K562 (cell line): ENCODE measurements at regions not wholly inside any gene's neighbourhood (a gene's known extent, or its start where the extent isn't known, plus 50 kb on each side); places are given as distances from the start of the nearest gene placed in this dataset.

ENCODE experiments used
- BDP1 ChIP-seq: IDR thresholded peaks from 3 replicates; pipeline ENCODE4 v1.6.1; 2011; ENCODE audit not compliant: insufficient read length, insufficient read depth
- CBX1 ChIP-seq: sonication (generic); IDR thresholded peaks from 2 replicates; pipeline ENCODE4 v1.6.1; 2016; ENCODE audit warnings: antibody characterized with exemption, low read depth, mild to moderate bottlenecking
- CEBPG ChIP-seq, 3 experiments: fragments of 200-800 bp in 1 of 3; sonication (Bioruptor generic) in 1 of 3; sonication (generic) in 1 of 3; formaldehyde crosslinking in 1 of 3; IDR thresholded peaks in 2 of 3; conservative IDR thresholded peaks in 1 of 3; 2 replicates each; pipeline versions ENCODE4 v1.6.1 to v1.8.0; 2016 to 2022; ENCODE audit warnings: missing compliant biosample characterization in 2 of 3, missing genetic modification characterization in 2 of 3, mild to moderate bottlenecking in 1 of 3, missing genetic modification reagents in 1 of 3
- CXXC5 ChIP-seq: fragments of 250-450 bp; sonication (Bioruptor Pico); IDR thresholded peaks from 2 replicates; pipeline ENCODE4 v1.8.0; 2022; ENCODE audit warnings: inconsistent platforms, mild to moderate bottlenecking, moderate library complexity
- DIDO1 ChIP-seq: fragments of 450-650 bp; IDR thresholded peaks from 2 replicates; pipeline ENCODE4 v1.6.1; 2016; ENCODE audit warnings: low read depth, missing biosample characterization, missing genetic modification characterization
- ESRRA ChIP-seq: fragments of 450-650 bp; IDR thresholded peaks from 2 replicates; pipeline ENCODE4 v1.6.1; 2014; ENCODE audit warnings: low read depth, mild to moderate bottlenecking, moderate library complexity, borderline replicate concordance
- ETV5 ChIP-seq: sonication (generic); formaldehyde crosslinking; IDR thresholded peaks from 2 replicates; pipeline ENCODE4 v1.4.0; 2020; ENCODE audit warnings: low read depth, mild to moderate bottlenecking, missing genetic modification reagents
- FIP1L1 ChIP-seq: fragments of 200-400 bp; formaldehyde crosslinking; IDR thresholded peaks from 2 replicates; pipeline ENCODE4 v1.6.1; 2018; ENCODE audit warnings: mild to moderate bottlenecking, low read depth, low read length; ENCODE audit not compliant: poor library complexity, severe bottlenecking
- GTF2E2 ChIP-seq: fragments of 200-800 bp; sonication (Bioruptor generic); IDR thresholded peaks from 2 replicates; pipeline ENCODE4 v1.6.1; 2016; ENCODE audit warnings: missing genetic modification characterization, missing compliant biosample characterization
- HDGF ChIP-seq: fragments of 450-650 bp; IDR thresholded peaks from 2 replicates; pipeline ENCODE4 v1.6.1; 2016
- HLTF ChIP-seq: fragments of 450-650 bp; IDR thresholded peaks from 2 replicates; pipeline ENCODE4 v1.6.1; 2016
- KLF1 ChIP-seq: fragments of 450-650 bp; IDR thresholded peaks from 2 replicates; pipeline ENCODE4 v1.6.1; 2016; ENCODE audit warnings: missing genetic modification characterization, missing compliant biosample characterization
- MYC ChIP-seq, 2 experiments: fragments of 250-450 bp in 1 of 2; sonication (Bioruptor Pico) in 1 of 2; IDR thresholded peaks; 2 replicates each; pipeline versions ENCODE4 v1.5.1 to v1.6.1; 2012 to 2021; ENCODE audit warnings: low read depth in 2 of 2, borderline replicate concordance in 1 of 2, improper control_type of control experiment in 1 of 2, low read length in 1 of 2, mild to moderate bottlenecking in 1 of 2, moderate library complexity in 1 of 2
- NFATC3 ChIP-seq: fragments of 450-650 bp; IDR thresholded peaks from 2 replicates; pipeline ENCODE4 v1.6.1; 2017; ENCODE audit warnings: mild to moderate bottlenecking
- PHF21A ChIP-seq: fragments of 450-650 bp; IDR thresholded peaks from 2 replicates; pipeline ENCODE4 v1.6.1; 2017; ENCODE audit warnings: low read depth, borderline replicate concordance
- POLR2AphosphoS2 ChIP-seq: IDR thresholded peaks from 2 replicates; pipeline ENCODE4 v1.6.1; 2012; ENCODE audit warnings: low read length, improper control_type of control experiment
- PRPF4 ChIP-seq: fragments of 200-400 bp; formaldehyde crosslinking; IDR thresholded peaks from one replicate; pipeline ENCODE4 v1.6.1; 2017; ENCODE audit warnings: low read length, low read depth, mild to moderate bottlenecking; ENCODE audit not compliant: insufficient read depth, poor library complexity, severe bottlenecking
- RBM15 ChIP-seq: fragments of 200-400 bp; formaldehyde crosslinking; IDR thresholded peaks from 2 replicates; pipeline ENCODE4 v1.6.1; 2018; ENCODE audit warnings: mild to moderate bottlenecking, low read length, moderate library complexity; ENCODE audit not compliant: insufficient read depth
- SIRT6 ChIP-seq: IDR thresholded peaks from one replicate; pipeline ENCODE4 v1.6.1; 2012; ENCODE audit warnings: low read depth, mild to moderate bottlenecking, control low read depth, inconsistent platforms, low read length, moderate library complexity
- SMARCC2 ChIP-seq: fragments of 450-650 bp; IDR thresholded peaks from 2 replicates; pipeline ENCODE4 v1.6.1; 2017; ENCODE audit warnings: antibody characterized with exemption, moderate library complexity, mild to moderate bottlenecking, low read depth
- SNIP1 ChIP-seq: fragments of 450-650 bp; IDR thresholded peaks from 2 replicates; pipeline ENCODE4 v1.7.1; 2017; ENCODE audit warnings: low read depth, mild to moderate bottlenecking
- U2AF2 ChIP-seq: fragments of 200-400 bp; formaldehyde crosslinking; optimal IDR thresholded peaks from 2 replicates; pipeline ENCODE3; 2017; ENCODE audit warnings: low read depth, mild to moderate bottlenecking, low read length
- ZFP36 ChIP-seq: fragments of 150-350 bp; IDR thresholded peaks from 2 replicates; pipeline ENCODE4 v1.6.1; 2018; ENCODE audit warnings: low read length, low read depth; ENCODE audit not compliant: partially characterized antibody
- ZNF134 ChIP-seq: fragments of 250-450 bp; sonication (Bioruptor Pico); conservative IDR thresholded peaks from 2 replicates; pipeline ENCODE4 v1.4.0; 2020
- ZNF583 ChIP-seq: fragments of 250-450 bp; sonication (Bioruptor Pico); IDR thresholded peaks from 2 replicates; pipeline ENCODE4 v1.4.0; 2020
- TF ChIP-seq, protein P1 (sequence below): fragments of 450-650 bp; formaldehyde crosslinking; IDR thresholded peaks from 2 replicates; pipeline ENCODE4 v1.4.0; 2020; ENCODE audit warnings: mild to moderate bottlenecking, moderate library complexity
- TF ChIP-seq, protein P2 (sequence below): fragments of 450-650 bp; formaldehyde crosslinking; IDR thresholded peaks from 2 replicates; pipeline ENCODE4 v1.4.0; 2020; ENCODE audit warnings: mild to moderate bottlenecking, mixed read lengths
- TF ChIP-seq, protein P3 (sequence below): fragments of 200-800 bp; sonication (Bioruptor generic); IDR thresholded peaks from 2 replicates; pipeline ENCODE4 v1.6.1; 2017; ENCODE audit warnings: missing genetic modification characterization, missing compliant biosample characterization

DNA sequence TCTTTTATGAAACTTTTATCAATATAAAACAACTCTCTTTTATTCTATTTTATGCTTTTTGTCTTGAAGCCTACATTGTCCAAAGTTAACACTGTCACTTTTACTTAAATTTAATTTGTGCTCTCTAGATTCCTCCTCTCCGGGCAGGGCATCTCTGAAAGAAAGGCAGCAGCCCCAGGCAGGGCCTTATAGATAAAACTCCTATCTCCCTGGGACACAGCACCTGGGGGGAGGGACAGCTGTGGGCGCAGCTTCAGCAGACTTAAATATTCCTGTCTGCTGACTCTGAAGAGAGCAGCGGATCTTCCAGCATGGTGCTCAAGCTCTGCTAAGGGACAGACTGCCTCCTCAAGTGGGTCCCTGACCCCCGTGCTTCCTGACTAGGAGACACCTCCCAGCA lies 447.7 kb upstream of the FANCL start (continued):
- TF ChIP-seq RBM15, result no peak
- TF ChIP-seq ZNF583 (CRISPR knock-in tag), result no peak
- TF ChIP-seq SMARCC2, result peak; percentile 74; the same call in 1 of the 2 replicates
- no peak for TF ChIP-seq U2AF2
- no peak for TF ChIP-seq FIP1L1
- TF ChIP-seq SNIP1, result no peak
- TF ChIP-seq PRPF4, result no peak
- no peak for TF ChIP-seq ZFP36
- TF ChIP-seq DIDO1 (tag), result no peak
- TF ChIP-seq, protein P1, sequence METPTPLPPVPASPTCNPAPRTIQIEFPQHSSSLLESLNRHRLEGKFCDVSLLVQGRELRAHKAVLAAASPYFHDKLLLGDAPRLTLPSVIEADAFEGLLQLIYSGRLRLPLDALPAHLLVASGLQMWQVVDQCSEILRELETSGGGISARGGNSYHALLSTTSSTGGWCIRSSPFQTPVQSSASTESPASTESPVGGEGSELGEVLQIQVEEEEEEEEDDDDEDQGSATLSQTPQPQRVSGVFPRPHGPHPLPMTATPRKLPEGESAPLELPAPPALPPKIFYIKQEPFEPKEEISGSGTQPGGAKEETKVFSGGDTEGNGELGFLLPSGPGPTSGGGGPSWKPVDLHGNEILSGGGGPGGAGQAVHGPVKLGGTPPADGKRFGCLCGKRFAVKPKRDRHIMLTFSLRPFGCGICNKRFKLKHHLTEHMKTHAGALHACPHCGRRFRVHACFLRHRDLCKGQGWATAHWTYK (CRISPR knock-in tag), result no peak
- TF ChIP-seq POLR2AphosphoS2, result no peak
- TF ChIP-seq HLTF, result no peak
- TF ChIP-seq HDGF, result no peak
- TF ChIP-seq ESRRA, result no peak
- TF ChIP-seq, protein P2, sequence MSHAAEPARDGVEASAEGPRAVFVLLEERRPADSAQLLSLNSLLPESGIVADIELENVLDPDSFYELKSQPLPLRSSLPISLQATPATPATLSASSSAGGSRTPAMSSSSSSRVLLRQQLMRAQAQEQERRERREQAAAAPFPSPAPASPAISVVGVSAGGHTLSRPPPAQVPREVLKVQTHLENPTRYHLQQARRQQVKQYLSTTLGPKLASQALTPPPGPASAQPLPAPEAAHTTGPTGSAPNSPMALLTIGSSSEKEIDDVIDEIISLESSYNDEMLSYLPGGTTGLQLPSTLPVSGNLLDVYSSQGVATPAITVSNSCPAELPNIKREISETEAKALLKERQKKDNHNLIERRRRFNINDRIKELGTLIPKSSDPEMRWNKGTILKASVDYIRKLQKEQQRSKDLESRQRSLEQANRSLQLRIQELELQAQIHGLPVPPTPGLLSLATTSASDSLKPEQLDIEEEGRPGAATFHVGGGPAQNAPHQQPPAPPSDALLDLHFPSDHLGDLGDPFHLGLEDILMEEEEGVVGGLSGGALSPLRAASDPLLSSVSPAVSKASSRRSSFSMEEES (CRISPR knock-in tag), result no peak
- no peak for TF ChIP-seq CEBPG (CRISPR knock-in tag; IDR thresholded peaks at IDR 0.05)
- no peak for TF ChIP-seq CEBPG (tag; conservative IDR thresholded peaks at IDR 0.05 in 1 of 2, IDR thresholded peaks at IDR 0.05 in 1 of 2)
- 0 out of 2 replicates have a peak, but pooled peaks have one; percentile 24 for TF ChIP-seq ETV5
- no peak for TF ChIP-seq PHF21A
- no peak for TF ChIP-seq KLF1 (tag)
- no peak for TF ChIP-seq ZNF134 (CRISPR knock-in tag)
- no peak for TF ChIP-seq NFATC3
- no peak for TF ChIP-seq BDP1
- TF ChIP-seq CBX1, result no peak
- no peak for TF ChIP-seq SIRT6
- TF ChIP-seq, protein P3, sequence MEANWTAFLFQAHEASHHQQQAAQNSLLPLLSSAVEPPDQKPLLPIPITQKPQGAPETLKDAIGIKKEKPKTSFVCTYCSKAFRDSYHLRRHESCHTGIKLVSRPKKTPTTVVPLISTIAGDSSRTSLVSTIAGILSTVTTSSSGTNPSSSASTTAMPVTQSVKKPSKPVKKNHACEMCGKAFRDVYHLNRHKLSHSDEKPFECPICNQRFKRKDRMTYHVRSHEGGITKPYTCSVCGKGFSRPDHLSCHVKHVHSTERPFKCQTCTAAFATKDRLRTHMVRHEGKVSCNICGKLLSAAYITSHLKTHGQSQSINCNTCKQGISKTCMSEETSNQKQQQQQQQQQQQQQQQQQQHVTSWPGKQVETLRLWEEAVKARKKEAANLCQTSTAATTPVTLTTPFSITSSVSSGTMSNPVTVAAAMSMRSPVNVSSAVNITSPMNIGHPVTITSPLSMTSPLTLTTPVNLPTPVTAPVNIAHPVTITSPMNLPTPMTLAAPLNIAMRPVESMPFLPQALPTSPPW (CRISPR knock-in tag), result peak; percentile 83
- TF ChIP-seq CXXC5 (CRISPR knock-in tag), result peak; percentile 64
- TF ChIP-seq MYC (IDR thresholded peaks at IDR 0.05; ENCODE audit: low read depth, low read length), result 0 out of 2 replicates have a peak, but pooled peaks have one; percentile 23
- TF ChIP-seq MYC (CRISPR knock-in tag; IDR thresholded peaks at IDR 0.05; ENCODE audit: borderline replicate concordance, low read depth), result no peak
- TF ChIP-seq GTF2E2 (tag), result no peak
